ENCODE measurements at regions not wholly inside any gene's neighbourhood (a gene's known extent, or its start where the extent isn't known, plus 50 kb on each side); places are given as distances from the start of the nearest gene placed in this dataset.
A peak's percentile ranks its signal among the peaks of the same experiment; 100 is the strongest.
"Not testable (repeated sequence)": the region's sequence is repeated elsewhere in the genome, so short reads cannot be mapped to it uniquely, and the experiment has no call there.

DNA sequence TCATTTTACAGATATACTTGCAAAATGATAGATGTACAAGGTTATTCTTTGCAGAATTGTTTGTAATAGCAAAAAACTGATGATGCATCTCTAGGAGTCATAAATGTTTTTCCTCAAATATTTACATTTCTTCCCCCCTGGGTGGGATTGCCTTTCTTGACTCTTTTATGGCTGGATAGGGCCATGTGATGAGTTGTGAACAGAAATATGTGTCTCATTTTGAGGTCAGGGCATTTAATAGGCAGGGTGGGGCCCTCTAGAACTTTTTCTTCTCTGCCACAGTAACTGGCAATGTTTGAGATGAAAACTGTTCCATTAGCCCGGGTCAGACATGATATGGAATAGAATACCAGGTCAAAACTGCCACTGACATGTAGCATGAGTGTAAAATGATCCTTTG lies 159.5 kb upstream of the SYNCRIP start:
- DNase-seq = no peak

DNA sequence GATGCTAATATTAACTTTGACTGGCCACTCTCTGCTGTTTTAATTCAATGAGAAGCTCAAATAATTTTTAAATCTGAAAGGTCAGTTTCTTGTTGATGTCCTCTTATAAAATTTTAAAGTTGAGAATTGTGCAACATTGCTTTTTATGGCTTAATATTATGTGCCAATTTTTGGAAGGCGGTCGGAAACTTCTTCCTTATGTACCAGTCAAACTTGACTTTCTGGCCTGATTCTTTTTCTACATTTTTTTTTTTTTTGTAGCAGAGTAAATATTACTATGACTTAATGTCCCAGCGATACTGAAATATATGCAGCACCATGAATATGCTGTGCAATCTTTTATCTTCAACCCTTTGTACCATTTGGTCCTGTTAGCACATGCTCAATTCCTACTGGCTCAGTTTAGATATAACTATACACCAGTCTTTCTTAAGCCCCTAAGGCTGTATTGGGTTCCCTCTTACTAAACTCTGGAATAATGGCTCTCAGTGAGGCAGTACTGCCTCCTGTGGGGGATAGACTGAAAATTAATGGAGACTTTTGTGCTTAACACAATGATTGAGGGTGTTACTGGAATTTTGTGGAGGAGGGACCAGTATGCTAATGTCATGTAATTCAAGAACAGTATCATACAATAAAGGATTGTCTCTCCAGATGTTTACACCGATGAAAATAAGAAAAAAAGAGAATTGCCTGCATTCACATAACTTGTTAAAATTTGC lies 156.4 kb upstream of the SYNCRIP start:
- no peak for DNase-seq

- DNase-seq = no peak
Observed at GRCh38 chr6:85797993-85798392, 155.3 kb upstream of the SYNCRIP start.

- DNase-seq = no peak
Observed at GRCh38 chr6:85795945-85796344, 153.3 kb upstream of the SYNCRIP start.

DNA sequence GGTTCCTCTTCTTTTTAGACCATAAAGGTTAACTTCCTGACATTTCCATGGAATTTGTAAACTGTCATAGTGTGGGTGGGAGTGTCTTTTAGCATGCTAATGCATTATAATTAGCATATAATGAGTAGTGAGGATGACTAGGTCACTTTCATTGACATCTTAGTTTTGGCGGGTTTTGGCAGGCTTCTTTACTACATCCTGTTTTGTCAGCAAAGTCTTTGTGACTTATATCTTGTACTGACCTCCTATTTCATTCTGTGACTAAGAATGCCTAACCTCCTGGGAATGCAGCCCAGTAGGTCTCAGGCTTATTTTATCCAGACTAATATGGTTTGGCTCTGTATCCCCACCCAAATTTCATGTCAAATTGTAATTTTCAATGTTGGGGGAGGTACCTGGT lies 149.6 kb upstream of the SYNCRIP start:
- peak; percentile 8 for DNase-seq

DNA sequence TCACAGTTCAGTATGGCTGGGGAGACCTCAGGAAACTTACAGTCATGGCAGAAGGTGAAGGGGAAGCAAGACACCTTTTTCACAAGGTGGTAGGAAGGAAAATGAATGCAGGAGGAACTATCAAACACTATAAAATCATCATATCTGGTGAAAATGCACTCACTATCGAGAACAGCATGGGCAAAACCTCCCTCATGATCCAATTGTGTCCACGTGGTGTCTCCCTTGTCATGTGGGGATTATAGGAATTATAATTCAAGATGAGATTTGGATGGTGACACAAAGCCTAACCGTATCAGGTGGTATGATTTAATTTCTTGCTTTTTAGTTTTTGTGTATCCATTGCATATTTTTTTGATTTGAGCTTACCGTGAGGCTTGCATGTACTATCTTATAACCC lies 133.2 kb upstream of the SYNCRIP start:
- no peak for DNase-seq

GRCh38 chr6:85772641-85773040 lies 130.0 kb upstream of the SYNCRIP start:
- DNase-seq = no peak

- DNase-seq = no peak
Observed at GRCh38 chr6:85771925-85772430, 129.3 kb upstream of the SYNCRIP start.

GRCh38 chr6:85771455-85771854 lies 128.8 kb upstream of the SYNCRIP start:
- no peak for DNase-seq

- no peak for DNase-seq
Observed at GRCh38 chr6:85764844-85765243, 122.2 kb upstream of the SYNCRIP start.

GRCh38 chr6:85756982-85757381 lies 114.3 kb upstream of the SYNCRIP start:
- no peak for DNase-seq

DNA sequence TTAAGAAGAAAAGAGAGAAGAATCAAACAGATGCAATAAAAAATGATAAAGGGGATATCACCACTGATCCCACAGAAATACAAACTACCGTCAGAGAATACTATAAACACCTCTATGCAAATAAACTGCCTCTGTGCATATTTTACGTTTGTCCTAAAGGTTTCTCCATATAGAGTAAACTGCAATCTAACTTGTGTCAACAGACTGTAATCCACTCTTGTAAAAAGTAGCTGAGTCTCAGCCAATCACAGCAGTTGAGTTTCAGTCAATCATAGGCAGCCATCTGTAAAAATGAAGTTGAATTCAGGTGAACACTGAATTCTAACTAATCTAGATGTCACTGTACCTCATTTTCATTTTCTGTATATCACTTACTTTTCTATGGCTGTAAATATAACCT lies 112.2 kb upstream of the SYNCRIP start:
- no peak for DNase-seq

DNA sequence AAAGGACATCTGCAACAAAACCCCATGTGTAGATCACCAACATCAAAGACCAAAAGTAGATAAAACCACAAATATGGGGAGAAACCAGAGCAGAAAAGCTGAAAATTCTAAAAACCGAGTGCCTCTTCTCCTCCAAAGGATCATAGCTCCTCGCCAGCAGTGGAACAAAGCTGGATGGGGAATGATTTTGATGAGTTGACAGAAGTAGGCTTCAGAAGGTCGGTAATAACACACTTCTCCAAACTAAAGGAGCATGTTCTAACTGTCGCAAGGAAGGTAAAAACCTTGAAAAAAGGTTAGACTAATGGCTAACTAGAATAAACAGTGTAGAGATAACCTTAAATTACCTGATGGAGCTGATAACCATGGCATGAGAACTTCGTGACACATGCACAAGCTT lies 109.9 kb upstream of the SYNCRIP start:
- no peak for DNase-seq

- DNase-seq = no peak
Observed at GRCh38 chr6:85751374-85752055, 108.8 kb upstream of the SYNCRIP start.

DNA sequence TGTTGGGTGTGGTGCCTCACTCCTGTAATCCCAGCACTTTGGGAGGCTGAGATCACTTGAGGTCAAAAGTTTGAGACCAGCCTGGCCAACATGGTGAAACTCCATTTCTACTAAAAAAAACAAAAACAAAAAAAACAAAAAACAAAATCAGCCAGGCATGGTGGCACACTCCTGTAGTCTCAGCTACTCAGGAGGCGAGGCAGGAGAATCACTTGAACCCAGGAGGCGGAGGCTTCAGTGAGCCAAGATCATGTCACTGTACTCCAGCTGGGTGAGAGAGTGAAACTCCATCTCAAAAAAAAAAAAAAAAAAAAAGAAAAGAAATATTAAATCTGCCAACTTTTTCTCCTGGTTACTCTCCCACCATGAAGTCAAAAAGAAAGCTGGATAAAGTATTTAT lies 107.5 kb upstream of the SYNCRIP start:
- DNase-seq = not testable (repeated sequence)

- DNase-seq = no peak
Observed at GRCh38 chr6:85749236-85749635, 106.5 kb upstream of the SYNCRIP start.

- DNase-seq = peak; percentile 9
Observed at GRCh38 chr6:85747666-85748065, 105.0 kb upstream of the SYNCRIP start.

DNA sequence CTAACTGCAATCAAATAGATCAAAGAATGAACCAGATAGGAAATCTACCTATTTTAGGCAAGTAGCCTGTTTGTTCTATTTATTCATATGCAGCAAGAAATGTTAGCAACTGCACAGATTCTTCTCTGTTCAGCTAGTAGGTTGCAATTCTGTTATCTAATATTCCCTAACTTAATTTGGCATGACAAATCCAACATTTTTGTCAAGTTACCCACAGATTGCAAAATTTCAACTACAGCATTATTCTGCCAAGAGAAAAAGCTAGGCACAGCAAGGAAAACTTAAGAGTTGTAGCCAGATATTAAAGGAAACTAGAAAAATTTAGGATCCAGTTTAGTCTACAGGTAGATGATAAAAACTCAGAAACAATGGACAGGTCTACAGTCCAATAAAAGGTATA lies 104.4 kb upstream of the SYNCRIP start:
- peak; percentile 26 for DNase-seq

DNA sequence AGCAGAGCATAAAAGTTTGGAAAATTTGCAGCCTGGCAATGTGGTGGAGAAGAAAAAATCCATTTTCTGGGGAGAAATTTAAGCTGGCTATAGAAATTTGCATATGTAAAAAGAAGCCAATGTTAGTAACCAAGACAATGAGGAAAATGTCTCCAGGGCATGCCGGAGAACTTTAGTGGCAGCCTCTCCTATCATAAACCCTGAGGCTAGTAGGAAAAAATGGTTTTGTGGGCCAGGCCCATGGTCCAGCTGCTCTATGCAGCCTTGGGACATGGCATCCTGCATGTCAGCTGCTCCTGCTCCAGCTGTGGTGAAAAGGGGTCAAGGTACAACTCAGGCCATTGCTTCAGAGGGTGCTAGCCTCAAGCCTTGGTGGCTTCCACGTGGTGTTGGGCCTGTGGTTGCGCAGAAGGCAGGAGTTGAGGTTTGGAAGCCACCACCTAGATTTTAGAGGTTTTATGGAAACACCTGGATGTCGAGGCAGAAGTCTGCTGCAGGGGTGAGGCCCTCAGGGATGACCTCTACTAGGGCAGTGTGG lies 101.8 kb upstream of the SYNCRIP start:
- DNase-seq = no peak

GRCh38 chr6:85726206-85726605 lies 83.5 kb upstream of the SYNCRIP start:
- DNase-seq = no peak

DNA sequence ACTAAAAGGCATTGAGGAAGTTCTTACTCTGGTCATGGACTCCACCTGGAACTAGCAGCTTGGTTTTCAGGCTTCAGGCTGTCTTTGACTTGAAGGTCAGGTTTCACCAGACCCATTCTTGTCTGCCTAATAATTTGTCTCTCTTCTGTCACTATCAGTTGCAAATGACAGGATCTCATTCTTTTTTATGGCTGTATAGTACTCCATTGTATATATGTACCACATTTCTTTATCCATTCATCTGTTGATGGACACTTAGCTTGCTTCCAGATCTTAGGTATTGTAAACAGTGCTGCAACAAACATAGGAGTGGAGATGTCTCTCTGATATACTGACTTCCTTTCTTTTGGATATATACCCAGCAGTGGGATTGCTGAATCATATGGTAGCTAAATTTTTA lies 73.1 kb upstream of the SYNCRIP start:
- DNase-seq = no peak

DNA sequence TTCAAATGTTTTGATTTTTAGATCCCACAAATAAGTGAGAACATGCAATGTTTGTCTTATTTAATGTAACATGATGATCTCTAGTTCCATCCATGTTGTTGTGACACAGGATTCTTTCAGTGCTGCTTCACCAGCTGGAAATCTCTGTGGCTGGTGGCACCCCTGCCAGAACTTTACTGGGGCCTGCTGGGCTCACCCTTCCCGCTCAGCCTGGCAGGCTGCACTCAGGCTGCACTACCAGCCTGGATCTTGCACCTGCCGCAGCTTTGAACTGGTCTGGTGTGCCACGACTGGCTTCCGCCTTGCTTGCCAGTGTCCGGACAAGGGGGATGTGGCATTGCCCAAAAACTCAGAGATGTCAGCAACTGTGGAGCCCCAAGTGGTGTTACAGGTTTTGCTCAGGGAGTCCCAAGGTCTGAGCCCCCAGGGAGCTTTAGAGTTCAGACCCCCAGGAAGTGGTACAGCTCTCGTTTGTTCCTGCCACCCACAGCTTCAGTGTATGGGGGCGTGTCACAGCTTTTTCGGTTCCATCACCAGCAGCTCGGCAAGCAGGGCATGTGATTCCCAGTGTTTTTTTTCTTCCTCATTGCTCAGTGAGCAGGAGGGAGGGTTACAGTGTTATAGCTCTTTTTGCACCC lies 72.3 kb upstream of the SYNCRIP start:
- DNase-seq = no peak

DNA sequence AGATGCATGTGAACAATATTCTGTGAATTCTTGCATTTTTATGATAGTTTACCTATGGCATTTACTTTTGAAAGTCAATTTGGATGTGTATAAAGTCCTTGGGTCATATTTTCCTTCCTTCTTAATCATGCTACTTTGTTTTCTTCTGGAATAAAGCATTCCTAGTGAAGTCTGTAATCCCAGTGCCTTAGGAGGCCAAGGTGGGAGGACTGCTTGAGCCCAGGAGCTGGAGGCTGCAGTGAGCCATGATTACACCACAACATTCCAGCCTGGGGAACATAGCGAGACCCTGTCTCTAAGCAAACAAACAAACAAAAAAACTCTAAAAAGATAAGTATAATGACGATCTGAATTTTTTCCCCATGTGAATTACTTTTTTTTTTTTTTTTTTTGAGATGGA lies 69.7 kb upstream of the SYNCRIP start:
- no peak for DNase-seq

Data from NCI-H226 (cell line).